H1 (cell line): ENCODE measurements at regions not wholly inside any gene's neighbourhood (a gene's known extent, or its start where the extent isn't known, plus 50 kb on each side); places are given as distances from the start of the nearest gene placed in this dataset.

Source experiments
- ATF3 ChIP-seq: IDR thresholded peaks from 2 replicates; pipeline ENCODE4 v1.6.1; 2011; ENCODE audit warnings: low read depth, mild to moderate bottlenecking, low read length; ENCODE audit not compliant: insufficient read depth
- CEBPB ChIP-seq: IDR thresholded peaks from 2 replicates; pipeline ENCODE4 v1.6.1; 2012; ENCODE audit warnings: low read depth, low read length
- CHD7 ChIP-seq: fragments of 300-600 bp; sonication (generic); IDR thresholded peaks from 2 replicates; pipeline ENCODE4 v1.7.1; 2012; ENCODE audit warnings: low read length, moderate library complexity, mild to moderate bottlenecking, inconsistent platforms; ENCODE audit not compliant: insufficient replicate concordance
- FOSL1 ChIP-seq: IDR thresholded peaks from 2 replicates; pipeline ENCODE4 v1.6.1; 2011; ENCODE audit warnings: mild to moderate bottlenecking, low read depth, low read length, moderate library complexity; ENCODE audit not compliant: insufficient read depth
- HDAC6 ChIP-seq: IDR thresholded peaks from one replicate; pipeline ENCODE4 v1.7.1; 2012; ENCODE audit warnings: low read depth, mild to moderate bottlenecking, inconsistent platforms, low read length, moderate library complexity
- RAD21 ChIP-seq, 2 experiments: IDR thresholded peaks in 1 of 2; conservative IDR thresholded peaks in 1 of 2; 2 replicates each; pipeline ENCODE4 v1.6.1; 2011; ENCODE audit warnings: low read depth in 2 of 2, low read length in 2 of 2, improper control_type of control experiment in 1 of 2, inconsistent platforms in 1 of 2, mild to moderate bottlenecking in 1 of 2, moderate library complexity in 1 of 2
- SIN3A ChIP-seq, 2 experiments: IDR thresholded peaks in 1 of 2; conservative IDR thresholded peaks in 1 of 2; 2 replicates each; pipeline ENCODE4 v1.6.1; 2011 to 2012; ENCODE audit warnings: low read length in 2 of 2, improper control_type of control experiment in 1 of 2, low read depth in 1 of 2, mild to moderate bottlenecking in 1 of 2
- SP2 ChIP-seq: IDR thresholded peaks from 2 replicates; pipeline ENCODE4 v1.6.1; 2012; ENCODE audit warnings: mild to moderate bottlenecking, low read length, inconsistent platforms
- TAF7 ChIP-seq: optimal IDR thresholded peaks from 2 replicates; pipeline ENCODE3; 2011; ENCODE audit warnings: low read depth, mild to moderate bottlenecking, inconsistent platforms, low read length, moderate library complexity, borderline replicate concordance

- TF ChIP-seq CHD7, result no peak
- TF ChIP-seq ATF3, result no peak
- no peak for TF ChIP-seq HDAC6
- no peak for TF ChIP-seq TAF7
- TF ChIP-seq CEBPB, result no peak
- TF ChIP-seq SIN3A (conservative IDR thresholded peaks at IDR 0.05 in 1 of 2, IDR thresholded peaks at IDR 0.05 in 1 of 2; ENCODE audit: low read depth in 1 of 2, low read length in 2 of 2), result no peak
- no peak for TF ChIP-seq RAD21 (IDR thresholded peaks at IDR 0.05 in 1 of 2, conservative IDR thresholded peaks at IDR 0.05 in 1 of 2; ENCODE audit: low read depth in 2 of 2, low read length in 2 of 2)
- TF ChIP-seq SP2, result no peak
- no peak for TF ChIP-seq FOSL1
Measured at GRCh38 chr14:30287579-30288445, 271.1 kb upstream of the G2E3 start (continued).
